H1 (cell line): ENCODE measurements at regions not wholly inside any gene's neighbourhood (a gene's known extent, or its start where the extent isn't known, plus 50 kb on each side); places are given as distances from the start of the nearest gene placed in this dataset.

Experiments used
- CTCF ChIA-PET: fragments of 300-600 bp; sonication (Branson Sonifier 250); formaldehyde crosslinking; loops from one replicate; lab custom pipeline; 2021; ENCODE audit not compliant: partially characterized antibody; lab: Charles Lee
- POLR2A ChIA-PET: fragments of 300-600 bp; sonication (Branson Sonifier 250); formaldehyde crosslinking; loops from one replicate; lab custom pipeline; 2021; ENCODE audit warnings: inconsistent platforms; ENCODE audit not compliant: partially characterized antibody; lab: Charles Lee
- DNase-seq, 2 experiments: peaks; one replicate each; pipeline versions ENCODE4 v3.0.0 to v3.0.0-alpha.2; 2010 to 2022; ENCODE audit warnings: low spot score in 2 of 2, low read depth in 1 of 2, mixed read lengths in 1 of 2
- FAIRE-seq: peaks from 2 replicates; lab custom pipeline; 2011; peaks lifted over from hg19 to GRCh38; lab: Jason Lieb, UNC
- H2AFZ ChIP-seq: 2 replicates; pipeline ENCODE4 v1.8.1; 2012; ENCODE audit warnings: low read length, inconsistent platforms
- H2AK5ac ChIP-seq: 2 replicates; pipeline ENCODE4 v1.6.1; 2013; ENCODE audit warnings: low read depth, low read length
- H2BK120ac ChIP-seq: replicated peaks from 2 replicates; pipeline ENCODE3; 2013; ENCODE audit warnings: low read depth, low read length, inconsistent platforms
- H2BK12ac ChIP-seq: 2 replicates; pipeline ENCODE4 v1.6.1; 2013; ENCODE audit warnings: low read depth, low read length
- H2BK15ac ChIP-seq: 2 replicates; pipeline ENCODE4 v1.6.1; 2013; ENCODE audit warnings: low read length
- H2BK20ac ChIP-seq: 2 replicates; pipeline ENCODE4 v1.6.1; 2013; ENCODE audit warnings: low read length
- H2BK5ac ChIP-seq: 2 replicates; pipeline ENCODE4 v1.6.1; 2013; ENCODE audit warnings: low read depth, low read length
- H3K14ac ChIP-seq: 2 replicates; pipeline ENCODE4 v1.6.1; 2013; ENCODE audit warnings: inconsistent platforms; ENCODE audit not compliant: insufficient read length
- H3K18ac ChIP-seq: 2 replicates; pipeline ENCODE4 v1.6.1; 2013; ENCODE audit warnings: low read length; ENCODE audit errors: extremely low read depth
- H3K23ac ChIP-seq: 2 replicates; pipeline ENCODE4 v1.6.1; 2013; ENCODE audit warnings: inconsistent platforms; ENCODE audit not compliant: insufficient read length
- H3K23me2 ChIP-seq: 2 replicates; pipeline ENCODE4 v1.6.1; 2013; ENCODE audit warnings: low read depth, low read length
- H3K27ac ChIP-seq: 2 replicates; pipeline ENCODE4 v1.6.1; 2011; ENCODE audit warnings: low read depth, low read length, inconsistent platforms
- H3K27me3 ChIP-seq, 4 experiments: replicated peaks in 1 of 4; 1 replicate in 1 of 4; 2 replicates in 3 of 4; pipeline versions ENCODE4 v1.6.1 to v1.8.1; 2011 to 2013; ENCODE audit warnings: low read length in 3 of 4, mild to moderate bottlenecking in 3 of 4, inconsistent platforms in 2 of 4, mixed read lengths in 2 of 4, moderate library complexity in 1 of 4; ENCODE audit not compliant: control insufficient read depth in 3 of 4, insufficient read depth in 3 of 4; ENCODE audit errors: extremely low read depth in 1 of 4
- H3K36me3 ChIP-seq, 4 experiments: 2 replicates each; pipeline versions ENCODE4 v1.6.1 to v1.8.1; 2011 to 2013; ENCODE audit warnings: mild to moderate bottlenecking in 4 of 4, low read length in 3 of 4, moderate library complexity in 2 of 4, control low read depth in 1 of 4, inconsistent platforms in 1 of 4; ENCODE audit not compliant: insufficient read depth in 4 of 4, control insufficient read depth in 2 of 4
- H3K4ac ChIP-seq: replicated peaks from 2 replicates; pipeline ENCODE3; 2013; ENCODE audit warnings: low read length, low read depth, mixed read lengths, inconsistent platforms; ENCODE audit not compliant: insufficient read length
- H3K4me1 ChIP-seq, 4 experiments: replicated peaks in 1 of 4; 1 replicate in 1 of 4; 2 replicates in 3 of 4; pipeline versions ENCODE4 v1.6.1 to v1.8.1; 2011 to 2013; ENCODE audit warnings: low read length in 3 of 4, inconsistent platforms in 2 of 4, mixed read lengths in 1 of 4; ENCODE audit not compliant: insufficient read depth in 4 of 4, control insufficient read depth in 3 of 4
- H3K4me2 ChIP-seq, 2 experiments: 2 replicates each; pipeline versions ENCODE4 v1.6.1 to v1.8.1; 2011 to 2013; ENCODE audit warnings: low read depth in 2 of 2, low read length in 2 of 2, control low read depth in 1 of 2, inconsistent platforms in 1 of 2, mild to moderate bottlenecking in 1 of 2; ENCODE audit not compliant: insufficient read depth in 1 of 2
- H3K4me3 ChIP-seq, 4 experiments: fragments of 200-600, 300-600 bp in 1 of 4; sonication (generic), shearing (Covaris generic), sonication (Bioruptor Twin) in 1 of 4; 2 replicates each; pipeline versions ENCODE4 v1.5.1 to v1.8.1; 2011 to 2016; ENCODE audit warnings: low read length in 4 of 4, low read depth in 3 of 4, control low read depth in 2 of 4, inconsistent platforms in 2 of 4, mild to moderate bottlenecking in 2 of 4, mixed read lengths in 1 of 4, moderate library complexity in 1 of 4; ENCODE audit not compliant: insufficient read depth in 2 of 4; ENCODE audit errors: extremely low read depth in 1 of 4
- H3K56ac ChIP-seq: replicated peaks from 2 replicates; pipeline ENCODE3; 2013; ENCODE audit warnings: low read depth, mild to moderate bottlenecking, mixed read lengths, low read length, inconsistent platforms; ENCODE audit not compliant: insufficient read length
- H3K79me1 ChIP-seq: 2 replicates; pipeline ENCODE4 v1.6.1; 2013; ENCODE audit warnings: low read depth, low read length, control low read depth
- H3K79me2 ChIP-seq, 2 experiments: 2 replicates each; pipeline versions ENCODE4 v1.6.1 to v1.8.1; 2012 to 2013; ENCODE audit warnings: low read length in 2 of 2, mild to moderate bottlenecking in 2 of 2, inconsistent platforms in 1 of 2; ENCODE audit not compliant: insufficient read depth in 2 of 2, control insufficient read depth in 1 of 2
- H3K9ac ChIP-seq, 4 experiments: replicated peaks in 1 of 4; 1 replicate in 1 of 4; 2 replicates in 3 of 4; pipeline versions ENCODE4 v1.6.1 to v1.8.1; 2011 to 2013; ENCODE audit warnings: low read depth in 3 of 4, low read length in 3 of 4, control low read depth in 2 of 4, mild to moderate bottlenecking in 2 of 4, moderate library complexity in 2 of 4, inconsistent platforms in 1 of 4; ENCODE audit errors: extremely low read depth in 1 of 4
- H3K9me3 ChIP-seq, 2 experiments: 2 replicates each; pipeline versions ENCODE4 v1.6.1 to v1.8.1; 2012 to 2013; ENCODE audit warnings: mild to moderate bottlenecking in 2 of 2, moderate library complexity in 2 of 2, control low read depth in 1 of 2, inconsistent platforms in 1 of 2, low read depth in 1 of 2, low read length in 1 of 2, mixed read lengths in 1 of 2; ENCODE audit not compliant: insufficient read depth in 2 of 2
- H4K20me1 ChIP-seq, 2 experiments: replicated peaks in 1 of 2; 2 replicates each; pipeline versions ENCODE3 to v1.8.1; 2011 to 2013; ENCODE audit warnings: inconsistent platforms in 2 of 2, low read length in 2 of 2, mild to moderate bottlenecking in 1 of 2; ENCODE audit not compliant: insufficient read depth in 2 of 2, control insufficient read depth in 1 of 2
- H4K5ac ChIP-seq: 2 replicates; pipeline ENCODE4 v1.6.1; 2013; ENCODE audit warnings: low read length, low read depth, mixed read lengths, inconsistent platforms; ENCODE audit not compliant: insufficient read length
- H4K8ac ChIP-seq: 2 replicates; pipeline ENCODE4 v1.8.0; 2013; ENCODE audit warnings: mild to moderate bottlenecking, moderate library complexity, low read length, inconsistent platforms; ENCODE audit not compliant: insufficient read depth; ENCODE audit errors: extremely low read depth
- H4K91ac ChIP-seq: replicated peaks from 2 replicates; pipeline ENCODE3; 2013; ENCODE audit warnings: low read length, mixed read lengths, inconsistent platforms; ENCODE audit not compliant: insufficient read length
- BACH1 ChIP-seq: IDR thresholded peaks from 2 replicates; pipeline ENCODE4 v1.6.1; 2012; ENCODE audit warnings: low read length, improper control_type of control experiment
- CREB1 ChIP-seq: IDR thresholded peaks from 2 replicates; pipeline ENCODE4 v1.6.1; 2012; ENCODE audit warnings: inconsistent platforms
- HDAC6 ChIP-seq: IDR thresholded peaks from one replicate; pipeline ENCODE4 v1.7.1; 2012; ENCODE audit warnings: low read depth, mild to moderate bottlenecking, inconsistent platforms, low read length, moderate library complexity
- KDM1A ChIP-seq: fragments of 200-600, 300-600 bp; sonication (generic); IDR thresholded peaks from 2 replicates; pipeline ENCODE4 v1.7.1; 2016; ENCODE audit warnings: mild to moderate bottlenecking, low read length, borderline replicate concordance
- POLR2AphosphoS5 ChIP-seq: IDR thresholded peaks from 2 replicates; pipeline ENCODE4 v1.6.1; 2011; ENCODE audit warnings: low read depth, low read length
- RBBP5 ChIP-seq: IDR thresholded peaks from 2 replicates; pipeline ENCODE4 v1.7.1; 2012; ENCODE audit warnings: low read depth, mild to moderate bottlenecking, inconsistent platforms, low read length, moderate library complexity, borderline replicate concordance
- SP4 ChIP-seq: IDR thresholded peaks from 2 replicates; pipeline ENCODE4 v1.6.1; 2012; ENCODE audit warnings: low read length, inconsistent platforms
- TAF1 ChIP-seq: IDR thresholded peaks from 2 replicates; pipeline ENCODE4 v1.6.1; 2011; ENCODE audit warnings: mild to moderate bottlenecking, low read depth, low read length
- TAF7 ChIP-seq: optimal IDR thresholded peaks from 2 replicates; pipeline ENCODE3; 2011; ENCODE audit warnings: low read depth, mild to moderate bottlenecking, inconsistent platforms, low read length, moderate library complexity, borderline replicate concordance
- TBP ChIP-seq: IDR thresholded peaks from 2 replicates; pipeline ENCODE4 v1.6.1; 2011; ENCODE audit warnings: low read depth, low read length, improper control_type of control experiment
- TCF12 ChIP-seq: IDR thresholded peaks from 2 replicates; pipeline ENCODE4 v1.6.1; 2011; ENCODE audit warnings: low read depth, mild to moderate bottlenecking, low read length
- TEAD4 ChIP-seq: IDR thresholded peaks from 2 replicates; pipeline ENCODE4 v1.6.1; 2012; ENCODE audit warnings: low read depth, low read length, inconsistent platforms, mixed read lengths
- WGBS, 2 experiments: shearing (Covaris generic) in 1 of 2; methylation state at CpG; one replicate each; pipeline versions ENCODE4 v1.1.6 to v1.1.7; 2013 to 2015; ENCODE audit warnings: low lambda C conversion rate in 2 of 2, mixed read lengths in 2 of 2, inconsistent platforms in 1 of 2, low coverage in 1 of 2, missing lambda C conversion rate in 1 of 2; ENCODE audit not compliant: insufficient replicate concordance in 2 of 2, insufficient coverage in 1 of 2, insufficient read length in 1 of 2; ENCODE audit errors: extremely low coverage in 1 of 2, missing lambda C conversion rate in 1 of 2; 5-methylcytosine and 5-hydroxymethylcytosine counted together
- TF ChIP-seq, protein P1 (sequence below): IDR thresholded peaks from 2 replicates; pipeline ENCODE4 v1.6.1; 2011; ENCODE audit warnings: low read depth, mild to moderate bottlenecking, low read length; ENCODE audit not compliant: insufficient read depth

DNA sequence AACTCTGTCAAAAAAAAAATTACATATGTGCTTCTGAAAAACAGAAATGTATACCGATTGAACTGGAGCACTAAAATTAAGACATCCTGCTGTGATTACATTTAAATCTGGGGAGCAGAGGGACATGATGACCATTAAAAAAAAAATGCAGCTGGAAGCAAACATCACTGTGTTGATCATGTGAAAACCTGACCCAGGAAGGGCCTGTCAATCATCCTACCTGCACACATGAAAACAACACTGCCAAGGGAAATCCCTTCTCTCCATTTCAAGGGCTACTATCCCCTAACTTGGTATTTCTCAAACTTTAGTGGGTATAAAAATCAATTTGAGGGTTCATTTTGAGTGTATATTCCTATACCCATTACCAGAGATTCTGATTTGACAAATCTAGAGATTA is 719.9 kb upstream of the CBLB start:
- Histone ChIP-seq H3K9ac (no peak overlapping the region), H3K36me3 (no peaks in the 10 kb centered on the region), H3K56ac (no peak overlapping the region), H3K23ac (no peak overlapping the region), H2BK5ac (no peak overlapping the region), H3K79me2 (no peaks in the 10 kb centered on the region), H3K4me1 (no peaks in the 10 kb centered on the region), H3K27ac (no peak overlapping the region), H3K9me3 (no peaks in the 10 kb centered on the region), H4K91ac (no peak overlapping the region), H3K27me3 (no peaks in the 10 kb centered on the region), H4K5ac (no peak overlapping the region), H3K4me3 (no peak overlapping the region), H2BK120ac (no peak overlapping the region), H2BK20ac (no peak overlapping the region), H4K20me1 (no peaks in the 10 kb centered on the region), H2AK5ac (no peak overlapping the region), H2AFZ (no peak overlapping the region), H3K18ac (no peak overlapping the region), H3K23me2 (no peaks in the 10 kb centered on the region), H2BK15ac (no peak overlapping the region), H2BK12ac (no peak overlapping the region), H4K8ac (no peak overlapping the region), H3K4me2 (no peak overlapping the region), H3K79me1 (no peaks in the 10 kb centered on the region), H3K4ac (no peak overlapping the region), H3K14ac (no peak overlapping the region)
- DNase-seq (no peak), FAIRE-seq (no peak)
- ChIA-PET CTCF (no interaction called here), POLR2A (no interaction called here)
- no peak for TF ChIP-seq BACH1
- no peak for TF ChIP-seq RBBP5
- TF ChIP-seq TAF1: no peak
- TF ChIP-seq TCF12: no peak
- no peak for TF ChIP-seq KDM1A
- no peak for TF ChIP-seq TEAD4
- no peak for TF ChIP-seq HDAC6
- TF ChIP-seq, protein P1, sequence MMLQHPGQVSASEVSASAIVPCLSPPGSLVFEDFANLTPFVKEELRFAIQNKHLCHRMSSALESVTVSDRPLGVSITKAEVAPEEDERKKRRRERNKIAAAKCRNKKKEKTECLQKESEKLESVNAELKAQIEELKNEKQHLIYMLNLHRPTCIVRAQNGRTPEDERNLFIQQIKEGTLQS: no peak
- no peak for TF ChIP-seq SP4
- TF ChIP-seq CREB1: no peak
- TF ChIP-seq POLR2AphosphoS5: no peak
- no peak for TF ChIP-seq TAF7
- no peak for TF ChIP-seq TBP
- WGBS, 2 experiments: 89% methylated on average over 1 of the region's 1 CpG; no CpG with 5 or more reads in 1 of the 2 experiments
